ENCODE measurements at regions not wholly inside any gene's neighbourhood (a gene's known extent, or its start where the extent isn't known, plus 50 kb on each side); places are given as distances from the start of the nearest gene placed in this dataset.

GRCh38 chr9:84617411-84618029 is 52.0 kb upstream of the NTRK2 start:
- Histone ChIP-seq H2AFZ (ENCODE audit: low read length) (no peak overlapping the region), H3K4me3 (replicated peaks in 1 of 4; ENCODE audit: control extremely low read depth in 1 of 4, insufficient read depth in 1 of 4, low read depth in 3 of 4, low read length in 4 of 4) (no peak overlapping the region), H4K20me1 (ENCODE audit: control insufficient read depth, extremely low read depth, insufficient read depth, low read length) (no peaks in the 10 kb centered on the region), H3K4me2 (ENCODE audit: extremely low read depth, insufficient read depth, low read length) (no peak overlapping the region), H3K27me3 (ENCODE audit: control insufficient read depth, insufficient read depth, low read length) (no peaks in the 10 kb centered on the region), H3K9ac (ENCODE audit: insufficient read depth, low read length) (no peak overlapping the region), H3K4me1 (ENCODE audit: control insufficient read depth, extremely low read depth, insufficient read depth, low read length) (no peaks in the 10 kb centered on the region), H3K27ac (ENCODE audit: insufficient read depth, low read length) (no peak overlapping the region), H3K79me2 (ENCODE audit: control insufficient read depth, insufficient read depth, low read length) (no peaks in the 10 kb centered on the region), H3K9me3 (ENCODE audit: control insufficient read depth, insufficient read depth, low read depth, low read length) (no peaks in the 10 kb centered on the region), H3K36me3 (ENCODE audit: control insufficient read depth, insufficient read depth, low read length) (no peaks in the 10 kb centered on the region)
- no peak for TF ChIP-seq EZH2 (IDR thresholded peaks at IDR 0.05; ENCODE audit: low read length, missing control alignments)
- DNase-seq (ENCODE audit: low read depth in 2 of 2) = no peak

All from fibroblast of lung (primary cell).